NCI-H510A (cell line): ENCODE measurements at regions not wholly inside any gene's neighbourhood (a gene's known extent, or its start where the extent isn't known, plus 50 kb on each side); places are given as distances from the start of the nearest gene placed in this dataset.

ENCODE experiments used
- DNase-seq: peaks from one replicate; lab custom pipeline; 2025; lab: John Stamatoyannopoulos, UW

GRCh38 chr4:22021106-22021505, 72.5 kb upstream of the KCNIP4 start:
- no peak for DNase-seq

GRCh38 chr4:22020129-22020528, 71.6 kb upstream of the KCNIP4 start:
- DNase-seq = no peak

GRCh38 chr4:22019676-22020075, 71.1 kb upstream of the KCNIP4 start:
- DNase-seq = no peak

GRCh38 chr4:22014222-22014741, 65.7 kb upstream of the KCNIP4 start:
- no peak for DNase-seq

- no peak for DNase-seq
Measured at GRCh38 chr4:22003878-22004277, 55.3 kb upstream of the KCNIP4 start.
